ENCODE measurements at regions not wholly inside any gene's neighbourhood (a gene's known extent, or its start where the extent isn't known, plus 50 kb on each side); places are given as distances from the start of the nearest gene placed in this dataset.

GRCh38 chr4:188417181-188417580, 277.9 kb downstream of the TRIML1 start:
- no peak for TF ChIP-seq CTCF (IDR thresholded peaks at IDR 0.05)
- no peak for TF ChIP-seq POLR2A (IDR thresholded peaks at IDR 0.05)
- no peak for TF ChIP-seq POLR2AphosphoS5 (IDR thresholded peaks at IDR 0.05)
- TF ChIP-seq EP300 (IDR thresholded peaks at IDR 0.05): no peak

All from gastroesophageal sphincter (tissue), 3 donors.